GM19372 (cell line): ENCODE measurements at regions not wholly inside any gene's neighbourhood (a gene's known extent, or its start where the extent isn't known, plus 50 kb on each side); places are given as distances from the start of the nearest gene placed in this dataset.
"Not testable (repeated sequence)": the region's sequence is repeated elsewhere in the genome, so short reads cannot be mapped to it uniquely, and the experiment has no call there.

Source experiments
- ATAC-seq: cut with Tn5 transposase; IDR thresholded peaks from one replicate; pipeline ENCODE4 v1.9.1; 2021; ENCODE audit warnings: mild to moderate bottlenecking, low read depth, moderate library complexity; ENCODE audit not compliant: unreplicated experiment

GRCh38 chr7:131059401-131059800 lies 268.3 kb upstream of the MKLN1 start:
- ATAC-seq, result not testable (repeated sequence)

GRCh38 chr7:131061158-131061557 lies 266.5 kb upstream of the MKLN1 start:
- ATAC-seq, result no peak

DNA sequence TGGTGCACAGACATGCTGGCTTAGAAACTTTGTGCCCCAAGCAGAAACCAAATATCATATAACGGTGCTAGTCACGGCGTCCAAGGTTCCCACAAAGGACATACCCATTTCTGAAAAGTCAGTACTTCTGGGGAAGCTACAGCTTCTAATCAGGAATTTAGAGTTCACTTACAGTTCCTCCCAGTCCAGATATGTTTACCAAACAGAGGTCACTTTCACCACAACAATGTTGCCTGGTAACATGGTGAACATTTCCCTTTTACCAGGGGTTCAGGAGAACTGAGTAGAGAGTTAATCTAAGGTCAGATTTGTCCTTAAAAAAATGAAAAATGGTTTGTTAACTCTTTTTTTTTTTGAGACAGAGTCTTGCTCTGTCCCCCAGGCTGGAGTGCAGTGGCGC lies 265.9 kb upstream of the MKLN1 start:
- ATAC-seq, result no peak

DNA sequence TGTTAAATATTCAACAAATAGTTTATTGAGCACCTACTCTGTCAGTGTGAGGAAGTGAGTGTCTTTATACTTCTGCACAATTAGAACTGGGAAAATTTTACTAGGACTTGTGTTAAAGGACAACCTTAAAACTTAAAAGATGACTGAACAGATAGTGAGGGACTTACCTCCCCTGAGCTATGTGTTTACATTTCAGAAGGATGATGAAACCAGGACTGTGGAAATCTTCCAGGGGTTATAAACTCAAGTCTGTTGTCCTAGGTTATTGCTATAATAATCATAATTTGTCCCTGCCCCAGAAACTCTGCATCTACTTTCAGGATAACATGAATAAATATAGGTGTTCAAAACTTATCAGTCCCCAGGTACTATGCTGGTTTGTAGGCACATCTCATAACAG lies 261.0 kb upstream of the MKLN1 start:
- no peak for ATAC-seq

DNA sequence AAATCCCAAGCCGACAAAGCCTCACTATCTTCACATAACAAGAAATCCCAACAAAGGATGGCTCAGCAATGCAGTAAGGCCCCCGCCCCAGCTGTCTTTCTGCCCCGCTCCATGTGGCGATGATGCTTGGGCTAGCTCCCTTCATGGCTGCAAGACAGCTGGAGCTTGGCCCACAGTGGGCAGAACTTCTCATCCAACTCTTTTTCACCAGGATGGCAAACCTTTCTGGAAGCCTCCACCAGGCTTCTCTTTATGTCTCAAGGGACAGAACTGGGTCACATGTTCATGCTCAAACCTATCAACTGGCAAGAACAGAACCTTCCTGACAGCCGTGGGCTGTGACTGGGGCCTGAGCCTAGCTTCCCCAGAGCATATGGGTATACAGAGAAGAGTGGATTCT lies 260.5 kb upstream of the MKLN1 start:
- ATAC-seq, result no peak

DNA sequence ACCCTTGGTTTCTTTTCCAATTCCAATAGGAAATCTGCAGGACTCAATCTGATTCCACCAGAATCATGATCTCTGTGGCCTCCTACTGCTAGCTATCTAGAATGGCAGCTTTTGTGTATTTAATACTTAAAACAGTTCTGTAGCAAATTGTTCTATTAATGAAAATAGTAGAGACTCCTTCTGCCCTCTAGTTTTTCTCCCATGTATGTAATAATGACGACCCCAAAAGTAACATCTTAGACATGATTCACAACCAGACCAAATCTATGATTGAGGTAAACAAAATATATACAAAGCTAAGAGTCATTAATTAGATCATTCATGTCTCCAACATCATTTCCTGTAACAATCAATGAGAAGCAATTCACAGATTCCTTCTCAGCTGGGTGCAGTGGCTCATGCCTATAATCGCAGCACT lies 259.1 kb upstream of the MKLN1 start:
- no peak for ATAC-seq

DNA sequence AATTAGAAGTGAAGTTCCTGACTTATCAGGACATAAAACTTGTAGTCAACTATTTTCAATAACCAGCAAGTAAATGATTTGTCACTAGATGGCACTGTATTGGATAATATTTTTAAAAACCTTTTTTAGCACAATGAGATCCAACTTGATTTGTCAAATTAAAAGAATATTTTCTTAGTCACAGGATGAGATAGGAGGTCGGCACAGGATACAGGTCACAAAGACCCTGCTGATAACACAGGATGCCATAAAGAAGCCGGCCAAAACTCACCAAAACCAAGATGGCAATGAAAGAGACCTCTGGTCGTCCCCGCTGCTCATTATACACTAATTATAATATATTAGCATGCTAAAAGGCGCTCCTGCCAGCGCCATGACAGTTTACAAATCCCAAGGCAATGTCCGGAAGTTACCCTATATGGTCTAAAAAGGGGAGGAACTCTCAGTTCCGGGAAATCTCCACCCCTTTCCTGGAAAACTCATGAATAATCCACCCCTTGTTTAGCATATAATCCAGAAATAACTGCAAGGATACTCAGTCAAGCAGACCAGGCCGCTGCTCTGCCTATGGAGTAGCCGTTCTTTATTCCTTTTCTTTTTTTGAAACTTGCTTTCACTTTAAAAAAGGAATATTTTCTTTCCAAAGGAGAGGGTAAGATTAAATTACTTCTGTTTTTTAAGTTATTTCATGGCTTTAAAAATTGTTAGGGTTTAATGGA lies 255.7 kb upstream of the MKLN1 start:
- no peak for ATAC-seq

DNA sequence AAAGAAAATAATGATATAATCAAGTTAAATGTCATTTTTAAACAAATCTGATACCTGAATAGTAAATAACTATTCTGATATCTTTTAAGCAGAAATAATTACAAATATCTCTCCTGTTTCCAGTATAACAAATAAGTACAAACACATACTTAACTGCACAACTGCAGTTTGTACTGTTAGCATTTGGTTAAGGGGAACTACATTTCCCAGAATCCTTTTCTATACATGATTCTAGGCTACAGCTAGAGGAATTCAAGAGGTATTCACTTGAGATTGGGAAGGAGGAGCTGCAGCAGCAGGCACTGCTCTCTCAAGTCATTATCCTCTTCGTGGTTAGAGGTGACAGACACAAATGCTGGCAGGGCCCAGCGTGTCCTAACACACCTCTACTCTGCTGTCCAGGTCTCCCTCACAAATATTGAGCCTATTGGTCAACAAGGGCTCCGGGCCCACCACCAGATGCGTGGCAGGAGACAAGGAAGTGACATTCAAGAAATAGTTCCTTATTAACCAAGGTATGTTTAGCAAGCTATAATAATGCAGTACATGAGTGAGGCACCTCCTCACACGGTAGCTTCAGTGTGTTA lies 255.1 kb upstream of the MKLN1 start:
- ATAC-seq, result no peak

- ATAC-seq, result no peak
Measured at GRCh38 chr7:131074043-131074442, 253.6 kb upstream of the MKLN1 start.

DNA sequence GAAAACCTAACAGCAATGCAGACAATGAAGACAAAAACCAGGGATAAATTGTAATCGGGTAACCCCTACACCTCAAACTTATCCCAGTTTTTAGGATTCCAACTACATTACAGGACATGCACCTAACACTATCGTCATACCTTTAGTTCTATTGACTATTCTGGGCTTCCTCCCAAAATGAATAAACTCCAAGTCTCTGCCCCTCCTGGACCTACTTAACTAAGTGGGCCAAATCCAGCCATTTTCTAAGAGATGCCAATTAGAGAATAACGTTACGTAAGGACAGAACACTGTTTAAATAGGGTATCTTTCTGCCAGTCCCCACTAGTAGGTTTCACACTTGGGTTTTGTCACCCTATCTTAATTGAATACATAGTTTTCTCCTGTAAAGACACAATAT lies 253.1 kb upstream of the MKLN1 start:
- ATAC-seq, result no peak

- no peak for ATAC-seq
Measured at GRCh38 chr7:131075406-131075805, 252.3 kb upstream of the MKLN1 start.

GRCh38 chr7:131076032-131076431 lies 251.6 kb upstream of the MKLN1 start:
- ATAC-seq, result no peak

DNA sequence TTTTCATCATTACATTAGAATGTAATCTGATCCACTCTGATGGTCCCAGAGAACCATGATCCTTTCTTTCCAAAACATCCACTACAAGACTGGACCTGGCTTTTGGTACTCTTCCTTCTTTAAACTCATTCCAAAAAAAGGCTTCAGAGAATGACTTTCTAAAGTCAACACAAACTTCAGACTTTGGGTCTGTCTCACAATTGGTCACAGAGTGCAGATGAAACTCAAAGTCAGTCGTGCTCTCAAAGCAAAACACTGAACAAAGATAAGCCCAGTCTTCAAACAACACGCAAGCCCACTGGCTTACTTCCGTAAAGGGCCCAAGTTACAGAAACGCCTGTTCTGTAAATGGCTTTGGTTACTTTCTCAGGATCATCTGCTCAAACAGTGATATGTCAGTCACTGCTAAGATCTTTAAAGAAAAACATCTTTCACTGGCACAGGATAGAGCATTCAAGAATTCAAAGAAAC lies 250.9 kb upstream of the MKLN1 start:
- no peak for ATAC-seq

DNA sequence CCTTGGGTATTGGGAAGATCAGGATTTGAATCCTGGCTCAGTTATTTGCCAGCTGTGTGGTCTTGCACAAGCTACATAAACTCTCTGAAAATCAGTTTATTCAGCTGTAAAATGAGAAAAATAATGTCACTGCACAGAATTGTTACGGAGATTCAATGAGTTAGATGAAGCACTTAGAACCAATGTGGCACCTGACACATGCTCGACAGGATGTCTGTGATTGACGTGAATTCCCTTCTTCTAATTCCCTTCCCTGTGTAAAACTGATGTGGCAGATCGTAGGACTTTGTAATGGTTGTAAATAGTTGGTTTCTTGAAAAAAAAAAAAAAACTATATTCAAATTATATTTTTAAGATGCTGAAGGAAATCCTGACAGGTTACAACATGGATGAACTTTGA lies 249.9 kb upstream of the MKLN1 start:
- ATAC-seq, result no peak

- no peak for ATAC-seq
Measured at GRCh38 chr7:131080754-131081153, 246.9 kb upstream of the MKLN1 start.

DNA sequence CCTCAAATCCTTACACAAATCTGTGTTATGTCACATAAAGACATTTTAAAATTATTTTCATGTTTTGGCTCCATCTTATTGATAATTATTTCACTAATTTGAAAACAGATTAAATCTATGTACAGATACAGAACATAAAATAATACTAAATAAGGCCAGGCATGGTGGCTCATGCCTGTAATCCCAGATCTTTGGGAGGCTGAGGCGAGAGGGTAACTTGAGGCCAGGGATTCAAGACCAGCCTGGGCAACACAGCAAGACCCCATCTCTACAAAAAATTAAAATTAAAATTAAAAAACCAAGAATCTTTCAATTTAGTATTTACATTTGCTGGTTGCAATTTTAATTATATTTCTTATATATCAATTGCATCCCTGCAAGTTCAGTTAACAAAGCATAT lies 246.4 kb upstream of the MKLN1 start:
- ATAC-seq, result no peak

DNA sequence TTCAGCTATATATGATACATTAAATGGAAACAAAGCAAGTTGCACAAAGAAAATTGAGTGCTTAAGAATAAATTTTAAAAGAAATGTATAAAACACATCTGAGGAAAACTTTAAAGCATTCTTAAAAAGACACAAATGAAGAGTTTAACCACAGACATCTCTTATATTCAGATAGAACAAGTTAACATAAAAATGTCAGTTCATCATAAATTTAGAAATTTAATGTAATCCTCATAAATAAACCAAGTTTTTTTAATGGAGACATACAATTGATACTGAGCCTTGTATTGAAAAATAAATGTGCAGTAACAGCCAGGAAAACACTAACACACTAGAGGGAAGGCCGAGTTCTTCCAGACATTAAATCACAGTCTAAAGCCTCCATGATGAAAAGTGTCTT lies 243.9 kb upstream of the MKLN1 start:
- no peak for ATAC-seq

- not testable (repeated sequence) for ATAC-seq
Measured at GRCh38 chr7:131084336-131084735, 243.3 kb upstream of the MKLN1 start.

- no peak for ATAC-seq
Measured at GRCh38 chr7:131087756-131088658, 239.7 kb upstream of the MKLN1 start.

DNA sequence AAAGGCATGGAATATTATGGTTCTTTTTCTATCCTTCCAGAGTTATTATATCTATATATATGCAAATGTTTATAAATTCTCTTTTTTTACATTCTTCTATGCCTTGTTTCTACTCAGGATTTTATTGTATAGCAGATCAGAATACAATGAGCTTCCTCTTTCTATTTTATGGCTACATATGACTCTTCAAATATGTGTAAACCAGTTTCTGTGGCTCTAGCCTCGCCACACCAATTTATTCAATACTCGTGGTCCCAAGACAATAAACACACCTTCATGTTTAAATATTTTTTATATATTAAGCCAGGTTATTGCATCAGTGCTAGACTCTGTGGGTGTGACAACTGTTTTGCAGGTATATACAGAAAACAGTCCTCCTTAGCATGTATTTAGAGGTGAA lies 237.5 kb upstream of the MKLN1 start:
- no peak for ATAC-seq
